Liver (tissue), 8 donors: ENCODE measurements at regions not wholly inside any gene's neighbourhood (a gene's known extent, or its start where the extent isn't known, plus 50 kb on each side); places are given as distances from the start of the nearest gene placed in this dataset.

ENCODE experiments used
- DNase-seq: peaks from one replicate; pipeline ENCODE4 v3.0.0-alpha.2; 2017; ENCODE audit warnings: low spot score
- H3K27ac ChIP-seq, 2 donors: one replicate each; pipeline ENCODE4 v1.7.0; 2013; ENCODE audit warnings: inconsistent platforms in 2 of 2, low read length in 2 of 2, control low read depth in 1 of 2, low read depth in 1 of 2, mild to moderate bottlenecking in 1 of 2
- H3K27me3 ChIP-seq, 4 donors: one replicate each; pipeline versions ENCODE4 v1.6.1 to v1.7.0; 2013; ENCODE audit warnings: low read length in 3 of 4, inconsistent platforms in 1 of 4, mild to moderate bottlenecking in 1 of 4, moderate library complexity in 1 of 4; ENCODE audit not compliant: control insufficient read depth in 4 of 4, insufficient read depth in 4 of 4
- H3K36me3 ChIP-seq, 4 donors: one replicate each; pipeline versions ENCODE4 v1.6.1 to v1.7.0; 2013; ENCODE audit warnings: low read length in 3 of 4, mild to moderate bottlenecking in 3 of 4, low read depth in 1 of 4, moderate library complexity in 1 of 4; ENCODE audit not compliant: control insufficient read depth in 4 of 4, insufficient read depth in 3 of 4
- H3K4me1 ChIP-seq, 4 donors: one replicate each; pipeline versions ENCODE4 v1.6.1 to v1.7.0; 2013; ENCODE audit warnings: low read length in 3 of 4, mild to moderate bottlenecking in 3 of 4, moderate library complexity in 1 of 4; ENCODE audit not compliant: control insufficient read depth in 4 of 4, insufficient read depth in 4 of 4
- H3K4me3 ChIP-seq, 3 donors: one replicate each; pipeline versions ENCODE4 v1.6.1 to v1.7.0; 2013; ENCODE audit warnings: low read length in 3 of 3, control low read depth in 1 of 3, low read depth in 1 of 3, mild to moderate bottlenecking in 1 of 3
- H3K9ac ChIP-seq, 2 donors: one replicate each; pipeline ENCODE4 v1.7.0; 2013; ENCODE audit warnings: low read length in 2 of 2, mild to moderate bottlenecking in 2 of 2, moderate library complexity in 2 of 2, control low read depth in 1 of 2, low read depth in 1 of 2
- H3K9me3 ChIP-seq, 4 donors: one replicate each; pipeline versions ENCODE4 v1.6.1 to v1.7.0; 2013; ENCODE audit warnings: low read length in 3 of 4; ENCODE audit not compliant: control insufficient read depth in 4 of 4
- EGR1 ChIP-seq, 2 donors: IDR thresholded peaks; 2 replicates each; pipeline ENCODE4 v1.6.1; 2016 to 2018; ENCODE audit warnings: antibody characterized with exemption in 2 of 2, low read depth in 2 of 2
- FOXA1 ChIP-seq: IDR thresholded peaks from 2 replicates; pipeline ENCODE4 v1.6.1; 2016; ENCODE audit warnings: antibody characterized with exemption
- FOXA2 ChIP-seq: IDR thresholded peaks from 2 replicates; pipeline ENCODE4 v1.6.1; 2016; ENCODE audit warnings: antibody characterized with exemption
- GABPA ChIP-seq, 2 donors: IDR thresholded peaks in 1 of 2; conservative IDR thresholded peaks in 1 of 2; 2 replicates each; pipeline ENCODE4 v1.6.1; 2016; ENCODE audit warnings: antibody characterized with exemption in 2 of 2, mild to moderate bottlenecking in 1 of 2, moderate library complexity in 1 of 2
- HNF4A ChIP-seq, 2 donors: conservative IDR thresholded peaks; 2 replicates each; pipeline ENCODE4 v1.6.1; 2016; ENCODE audit warnings: antibody characterized with exemption in 2 of 2, mild to moderate bottlenecking in 2 of 2
- HNF4G ChIP-seq: IDR thresholded peaks from 2 replicates; pipeline ENCODE4 v1.6.1; 2016; ENCODE audit warnings: antibody characterized with exemption
- JUND ChIP-seq, 2 donors: IDR thresholded peaks; 2 replicates each; pipeline ENCODE4 v1.6.1; 2016; ENCODE audit warnings: antibody characterized with exemption in 2 of 2
- NR2F2 ChIP-seq: IDR thresholded peaks from 2 replicates; pipeline ENCODE4 v1.6.1; 2016; ENCODE audit warnings: antibody characterized with exemption
- RAD21 ChIP-seq, 2 donors: IDR thresholded peaks; 2 replicates each; pipeline ENCODE4 v1.6.1; 2016; ENCODE audit warnings: antibody characterized with exemption in 2 of 2, mild to moderate bottlenecking in 2 of 2
- RXRA ChIP-seq, 2 donors: IDR thresholded peaks; 2 replicates each; pipeline ENCODE4 v1.6.1; 2017 to 2018; ENCODE audit warnings: antibody characterized with exemption in 2 of 2, mild to moderate bottlenecking in 1 of 2
- SP1 ChIP-seq: IDR thresholded peaks from 2 replicates; pipeline ENCODE4 v1.6.1; 2018; ENCODE audit warnings: antibody characterized with exemption, mild to moderate bottlenecking
- YY1 ChIP-seq: IDR thresholded peaks from 2 replicates; pipeline ENCODE4 v1.6.1; 2016; ENCODE audit warnings: antibody characterized with exemption, mild to moderate bottlenecking
- WGBS: extraction: QIAGEN DNeasy Blood & Tissue Kit; methylation state at CpG from one replicate; pipeline ENCODE4 v1.1.7; 2013; 5-methylcytosine and 5-hydroxymethylcytosine counted together
- TF ChIP-seq, protein P1 (sequence below): IDR thresholded peaks from 2 replicates; pipeline ENCODE4 v1.6.1; 2016; ENCODE audit warnings: antibody characterized with exemption
- TF ChIP-seq, protein P2 (sequence below): IDR thresholded peaks from 2 replicates; pipeline ENCODE4 v1.6.1; 2016; ENCODE audit warnings: antibody characterized with exemption
- TF ChIP-seq, protein P3 (sequence below): IDR thresholded peaks from 2 replicates; pipeline ENCODE4 v1.6.1; 2016; ENCODE audit warnings: antibody characterized with exemption
- TF ChIP-seq, protein P4 (sequence below): IDR thresholded peaks from 2 replicates; pipeline ENCODE4 v1.6.1; 2016; ENCODE audit warnings: antibody characterized with exemption, mild to moderate bottlenecking
- TF ChIP-seq, protein P5 (sequence below): fragments of 150-350 bp; IDR thresholded peaks from 2 replicates; pipeline ENCODE4 v1.5.1; 2017; ENCODE audit warnings: improper control_type of control experiment, low read depth, low read length; ENCODE audit not compliant: missing input control
- donor health status: healthy.
- donor health status: healthy.
- donor health status: healthy.
- donor health status: healthy.
- donor health status: healthy.

DNA sequence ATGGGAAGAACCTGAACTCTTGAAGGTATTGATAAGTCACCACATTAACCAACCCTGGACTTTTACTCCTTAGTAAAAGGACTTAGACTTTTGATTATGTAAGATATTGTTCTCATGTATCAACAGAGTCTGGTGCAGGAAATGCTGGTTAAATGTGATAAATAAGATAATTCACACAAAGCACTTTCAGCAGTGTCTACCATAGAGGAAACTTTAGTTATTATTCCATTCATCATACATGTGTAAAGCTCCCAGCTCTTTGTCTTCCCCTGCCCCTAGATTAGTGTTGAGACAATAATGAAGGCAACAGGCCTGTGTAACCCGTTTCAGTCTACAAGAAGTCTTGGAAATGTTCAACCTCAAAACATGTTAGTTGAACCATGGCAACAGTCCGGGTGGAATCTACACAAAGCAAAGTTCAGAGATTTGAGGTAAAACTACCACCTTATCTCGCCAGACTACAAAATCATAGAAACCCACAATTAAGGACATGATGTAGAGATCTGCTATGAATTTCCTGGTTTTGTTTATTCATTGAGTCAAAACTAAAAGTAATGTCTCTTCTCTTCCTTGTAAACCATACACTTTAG lies 109.9 kb upstream of the ADO start:
- no peaks in the 10 kb centered on the region for H3K36me3 ChIP-seq
- 65% methylated on average over 3 of the region's 3 CpGs for WGBS
- no peaks in the 10 kb centered on the region for H3K4me1 ChIP-seq
- H3K27ac ChIP-seq, result no peak overlapping the region
- TF ChIP-seq, protein P1, sequence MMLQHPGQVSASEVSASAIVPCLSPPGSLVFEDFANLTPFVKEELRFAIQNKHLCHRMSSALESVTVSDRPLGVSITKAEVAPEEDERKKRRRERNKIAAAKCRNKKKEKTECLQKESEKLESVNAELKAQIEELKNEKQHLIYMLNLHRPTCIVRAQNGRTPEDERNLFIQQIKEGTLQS, result no peak
- TF ChIP-seq SP1, result no peak
- TF ChIP-seq RXRA (IDR thresholded peaks at IDR 0.05), result no peak
- TF ChIP-seq, protein P2, sequence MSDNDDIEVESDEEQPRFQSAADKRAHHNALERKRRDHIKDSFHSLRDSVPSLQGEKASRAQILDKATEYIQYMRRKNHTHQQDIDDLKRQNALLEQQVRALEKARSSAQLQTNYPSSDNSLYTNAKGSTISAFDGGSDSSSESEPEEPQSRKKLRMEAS, result no peak
- TF ChIP-seq NR2F2, result no peak
- no peak for TF ChIP-seq EGR1 (IDR thresholded peaks at IDR 0.05; ENCODE audit: low read depth in 2 of 2)
- no peak for TF ChIP-seq FOXA2
- TF ChIP-seq FOXA1, result no peak
- TF ChIP-seq HNF4G, result no peak
- no peak for TF ChIP-seq JUND (IDR thresholded peaks at IDR 0.05)
- no peak for TF ChIP-seq HNF4A (conservative IDR thresholded peaks at IDR 0.05)
- TF ChIP-seq, protein P3, sequence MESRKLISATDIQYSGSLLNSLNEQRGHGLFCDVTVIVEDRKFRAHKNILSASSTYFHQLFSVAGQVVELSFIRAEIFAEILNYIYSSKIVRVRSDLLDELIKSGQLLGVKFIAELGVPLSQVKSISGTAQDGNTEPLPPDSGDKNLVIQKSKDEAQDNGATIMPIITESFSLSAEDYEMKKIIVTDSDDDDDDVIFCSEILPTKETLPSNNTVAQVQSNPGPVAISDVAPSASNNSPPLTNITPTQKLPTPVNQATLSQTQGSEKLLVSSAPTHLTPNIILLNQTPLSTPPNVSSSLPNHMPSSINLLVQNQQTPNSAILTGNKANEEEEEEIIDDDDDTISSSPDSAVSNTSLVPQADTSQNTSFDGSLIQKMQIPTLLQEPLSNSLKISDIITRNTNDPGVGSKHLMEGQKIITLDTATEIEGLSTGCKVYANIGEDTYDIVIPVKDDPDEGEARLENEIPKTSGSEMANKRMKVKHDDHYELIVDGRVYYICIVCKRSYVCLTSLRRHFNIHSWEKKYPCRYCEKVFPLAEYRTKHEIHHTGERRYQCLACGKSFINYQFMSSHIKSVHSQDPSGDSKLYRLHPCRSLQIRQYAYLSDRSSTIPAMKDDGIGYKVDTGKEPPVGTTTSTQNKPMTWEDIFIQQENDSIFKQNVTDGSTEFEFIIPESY, result no peak
- no peak for TF ChIP-seq GABPA (IDR thresholded peaks at IDR 0.05 in 1 of 2, conservative IDR thresholded peaks at IDR 0.05 in 1 of 2)
- TF ChIP-seq, protein P4, sequence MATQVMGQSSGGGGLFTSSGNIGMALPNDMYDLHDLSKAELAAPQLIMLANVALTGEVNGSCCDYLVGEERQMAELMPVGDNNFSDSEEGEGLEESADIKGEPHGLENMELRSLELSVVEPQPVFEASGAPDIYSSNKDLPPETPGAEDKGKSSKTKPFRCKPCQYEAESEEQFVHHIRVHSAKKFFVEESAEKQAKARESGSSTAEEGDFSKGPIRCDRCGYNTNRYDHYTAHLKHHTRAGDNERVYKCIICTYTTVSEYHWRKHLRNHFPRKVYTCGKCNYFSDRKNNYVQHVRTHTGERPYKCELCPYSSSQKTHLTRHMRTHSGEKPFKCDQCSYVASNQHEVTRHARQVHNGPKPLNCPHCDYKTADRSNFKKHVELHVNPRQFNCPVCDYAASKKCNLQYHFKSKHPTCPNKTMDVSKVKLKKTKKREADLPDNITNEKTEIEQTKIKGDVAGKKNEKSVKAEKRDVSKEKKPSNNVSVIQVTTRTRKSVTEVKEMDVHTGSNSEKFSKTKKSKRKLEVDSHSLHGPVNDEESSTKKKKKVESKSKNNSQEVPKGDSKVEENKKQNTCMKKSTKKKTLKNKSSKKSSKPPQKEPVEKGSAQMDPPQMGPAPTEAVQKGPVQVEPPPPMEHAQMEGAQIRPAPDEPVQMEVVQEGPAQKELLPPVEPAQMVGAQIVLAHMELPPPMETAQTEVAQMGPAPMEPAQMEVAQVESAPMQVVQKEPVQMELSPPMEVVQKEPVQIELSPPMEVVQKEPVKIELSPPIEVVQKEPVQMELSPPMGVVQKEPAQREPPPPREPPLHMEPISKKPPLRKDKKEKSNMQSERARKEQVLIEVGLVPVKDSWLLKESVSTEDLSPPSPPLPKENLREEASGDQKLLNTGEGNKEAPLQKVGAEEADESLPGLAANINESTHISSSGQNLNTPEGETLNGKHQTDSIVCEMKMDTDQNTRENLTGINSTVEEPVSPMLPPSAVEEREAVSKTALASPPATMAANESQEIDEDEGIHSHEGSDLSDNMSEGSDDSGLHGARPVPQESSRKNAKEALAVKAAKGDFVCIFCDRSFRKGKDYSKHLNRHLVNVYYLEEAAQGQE, result no peak
- TF ChIP-seq YY1, result no peak
- TF ChIP-seq RAD21 (IDR thresholded peaks at IDR 0.05), result no peak
- TF ChIP-seq, protein P5, sequence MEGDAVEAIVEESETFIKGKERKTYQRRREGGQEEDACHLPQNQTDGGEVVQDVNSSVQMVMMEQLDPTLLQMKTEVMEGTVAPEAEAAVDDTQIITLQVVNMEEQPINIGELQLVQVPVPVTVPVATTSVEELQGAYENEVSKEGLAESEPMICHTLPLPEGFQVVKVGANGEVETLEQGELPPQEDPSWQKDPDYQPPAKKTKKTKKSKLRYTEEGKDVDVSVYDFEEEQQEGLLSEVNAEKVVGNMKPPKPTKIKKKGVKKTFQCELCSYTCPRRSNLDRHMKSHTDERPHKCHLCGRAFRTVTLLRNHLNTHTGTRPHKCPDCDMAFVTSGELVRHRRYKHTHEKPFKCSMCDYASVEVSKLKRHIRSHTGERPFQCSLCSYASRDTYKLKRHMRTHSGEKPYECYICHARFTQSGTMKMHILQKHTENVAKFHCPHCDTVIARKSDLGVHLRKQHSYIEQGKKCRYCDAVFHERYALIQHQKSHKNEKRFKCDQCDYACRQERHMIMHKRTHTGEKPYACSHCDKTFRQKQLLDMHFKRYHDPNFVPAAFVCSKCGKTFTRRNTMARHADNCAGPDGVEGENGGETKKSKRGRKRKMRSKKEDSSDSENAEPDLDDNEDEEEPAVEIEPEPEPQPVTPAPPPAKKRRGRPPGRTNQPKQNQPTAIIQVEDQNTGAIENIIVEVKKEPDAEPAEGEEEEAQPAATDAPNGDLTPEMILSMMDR, result no peak
- DNase-seq, result no peak
- no peak overlapping the region for H3K4me3 ChIP-seq
- H3K27me3 ChIP-seq, result no peaks in the 10 kb centered on the region
- no peak overlapping the region for H3K9ac ChIP-seq
- peaks cover 1 to 14% (median 4%) of the 10 kb centered on the region in 4 donors for H3K9me3 ChIP-seq
